ENCODE measurements at regions not wholly inside any gene's neighbourhood (a gene's known extent, or its start where the extent isn't known, plus 50 kb on each side); places are given as distances from the start of the nearest gene placed in this dataset.

GRCh38 chr2:66948234-66948633 lies 448.9 kb upstream of the ETAA1 start:
- no peak overlapping the region for H2BK120ac ChIP-seq (ENCODE audit: low read depth, low read length, poor library complexity, severe bottlenecking)
- H3K23me2 ChIP-seq (ENCODE audit: insufficient read length, low read depth, low read length, poor library complexity, severe bottlenecking), result no peaks in the 10 kb centered on the region
- no peak overlapping the region for H2AK5ac ChIP-seq (ENCODE audit: insufficient read length, low read length)
- H3K23ac ChIP-seq (ENCODE audit: insufficient read length, low read depth, low read length), result no peak overlapping the region
- no peaks in the 10 kb centered on the region for H3K4me1 ChIP-seq (ENCODE audit: insufficient read depth, low read length)
- H4K5ac ChIP-seq (ENCODE audit: insufficient read length, low read depth, low read length), result no peak overlapping the region
- H4K20me1 ChIP-seq (ENCODE audit: control insufficient read depth, insufficient read depth, insufficient read length), result no peaks in the 10 kb centered on the region
- no peak overlapping the region for H3K9ac ChIP-seq (ENCODE audit: extremely low read depth, insufficient read length, low read length)
- no peak overlapping the region for H2BK5ac ChIP-seq (ENCODE audit: insufficient read length, low read length)
- H3K18ac ChIP-seq (ENCODE audit: insufficient read length, low read depth, low read length), result no peak overlapping the region
- TF ChIP-seq, protein P1, sequence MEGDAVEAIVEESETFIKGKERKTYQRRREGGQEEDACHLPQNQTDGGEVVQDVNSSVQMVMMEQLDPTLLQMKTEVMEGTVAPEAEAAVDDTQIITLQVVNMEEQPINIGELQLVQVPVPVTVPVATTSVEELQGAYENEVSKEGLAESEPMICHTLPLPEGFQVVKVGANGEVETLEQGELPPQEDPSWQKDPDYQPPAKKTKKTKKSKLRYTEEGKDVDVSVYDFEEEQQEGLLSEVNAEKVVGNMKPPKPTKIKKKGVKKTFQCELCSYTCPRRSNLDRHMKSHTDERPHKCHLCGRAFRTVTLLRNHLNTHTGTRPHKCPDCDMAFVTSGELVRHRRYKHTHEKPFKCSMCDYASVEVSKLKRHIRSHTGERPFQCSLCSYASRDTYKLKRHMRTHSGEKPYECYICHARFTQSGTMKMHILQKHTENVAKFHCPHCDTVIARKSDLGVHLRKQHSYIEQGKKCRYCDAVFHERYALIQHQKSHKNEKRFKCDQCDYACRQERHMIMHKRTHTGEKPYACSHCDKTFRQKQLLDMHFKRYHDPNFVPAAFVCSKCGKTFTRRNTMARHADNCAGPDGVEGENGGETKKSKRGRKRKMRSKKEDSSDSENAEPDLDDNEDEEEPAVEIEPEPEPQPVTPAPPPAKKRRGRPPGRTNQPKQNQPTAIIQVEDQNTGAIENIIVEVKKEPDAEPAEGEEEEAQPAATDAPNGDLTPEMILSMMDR (conservative IDR thresholded peaks at IDR 0.05), result no peak
- H2BK12ac ChIP-seq (ENCODE audit: insufficient read length, low read depth, low read length), result no peak overlapping the region
- H3K14ac ChIP-seq (ENCODE audit: insufficient read depth, low read length), result no peak overlapping the region
- H3K27ac ChIP-seq (ENCODE audit: insufficient read length, low read depth, low read length), result no peak overlapping the region
- no peaks in the 10 kb centered on the region for H3K79me1 ChIP-seq (ENCODE audit: insufficient read depth, low read depth, low read length, poor library complexity, severe bottlenecking)
- H3K9me3 Mint-ChIP-seq, result no peaks in the 10 kb centered on the region
- no peak overlapping the region for H3K56ac ChIP-seq (ENCODE audit: insufficient read length, low read depth, low read length)
- no peak overlapping the region for H2BK15ac ChIP-seq (ENCODE audit: low read depth, low read length)
- no peak overlapping the region for H3K4me2 ChIP-seq (ENCODE audit: insufficient read depth, insufficient read length, low read length)
- H3T11ph ChIP-seq (ENCODE audit: low read length), result no peak overlapping the region
- H2BK20ac ChIP-seq (ENCODE audit: low read depth, low read length, poor library complexity, severe bottlenecking), result no peak overlapping the region
- H2AFZ ChIP-seq (ENCODE audit: low read length), result no peak overlapping the region
- no peak overlapping the region for H3K4ac ChIP-seq (ENCODE audit: low read depth, low read length)
- H3K79me2 ChIP-seq (ENCODE audit: insufficient read depth, low read length), result no peaks in the 10 kb centered on the region
- no peak overlapping the region for H3K27ac Mint-ChIP-seq
- H3K4me1 Mint-ChIP-seq, result no peaks in the 10 kb centered on the region
- H3K36me3 Mint-ChIP-seq (ENCODE audit: insufficient read depth in 1 of 3, low read depth in 3 of 3), result no peaks in the 10 kb centered on the region
- no peak for DNase-seq
- H3K27me3 ChIP-seq (ENCODE audit: insufficient read depth, low read length), result no peaks in the 10 kb centered on the region
- H3K9me3 ChIP-seq (ENCODE audit: control insufficient read depth, low read depth, low read length), result no peaks in the 10 kb centered on the region
- H3K27me3 Mint-ChIP-seq (ENCODE audit: low read depth), result no peaks in the 10 kb centered on the region
- H3K4me3 Mint-ChIP-seq, result no peak overlapping the region
- H4K91ac ChIP-seq (ENCODE audit: insufficient read length, low read depth, low read length), result no peak overlapping the region
- no CpG with 5 or more reads among the region's 3 CpGs for WGBS (ENCODE audit: extremely low coverage, insufficient read length, low lambda C conversion rate)
- no peak overlapping the region for H4K8ac ChIP-seq (replicated peaks; ENCODE audit: insufficient read length, low read depth, low read length)

Measured in H9 (cell line).